GM23338 (cell line): ENCODE measurements at regions not wholly inside any gene's neighbourhood (a gene's known extent, or its start where the extent isn't known, plus 50 kb on each side); places are given as distances from the start of the nearest gene placed in this dataset.

Source experiments
- ATAC-seq: fragments of 200-7000 bp; cut with Tn5 transposase; 3 replicates; pipeline ENCODE4 v1.9.1; 2020
- DNase-seq: peaks from one replicate; pipeline ENCODE4 v3.0.0-alpha.2; 2015; ENCODE audit warnings: low spot score
- H2AFZ ChIP-seq: fragments of 200-600 bp; sonication (generic); 2 replicates; pipeline ENCODE4 v1.8.0; 2016; ENCODE audit warnings: antibody characterized with exemption, mild to moderate bottlenecking, moderate library complexity
- H3F3A ChIP-seq: fragments of 200-600 bp; sonication (generic); replicated peaks from 2 replicates; pipeline ENCODE4 v1.8.0; 2017; ENCODE audit warnings: antibody characterized with exemption, mixed run types, low read depth
- H3K27ac ChIP-seq: fragments of 200-600 bp; sonication (generic); 2 replicates; pipeline ENCODE4 v1.6.1; 2016; ENCODE audit warnings: low read depth
- H3K27me3 ChIP-seq: fragments of 200-600 bp; sonication (generic); 2 replicates; pipeline ENCODE4 v1.8.0; 2016; ENCODE audit warnings: mild to moderate bottlenecking, mixed run types, moderate library complexity; ENCODE audit not compliant: insufficient read depth
- H3K36me3 ChIP-seq: fragments of 200-600 bp; sonication (generic); 2 replicates; pipeline ENCODE4 v1.8.0; 2016; ENCODE audit warnings: mild to moderate bottlenecking; ENCODE audit not compliant: insufficient read depth
- H3K4me1 ChIP-seq: fragments of 200-600 bp; sonication (generic); 2 replicates; pipeline ENCODE4 v1.8.0; 2016; ENCODE audit warnings: mild to moderate bottlenecking, moderate library complexity; ENCODE audit not compliant: insufficient read depth
- H3K4me2 ChIP-seq: fragments of 200-600 bp; sonication (generic); 2 replicates; pipeline ENCODE4 v1.7.1; 2017; ENCODE audit warnings: mixed run types
- H3K4me3 ChIP-seq: fragments of 200-600 bp; sonication (generic); 2 replicates; pipeline ENCODE4 v1.6.1; 2016; ENCODE audit warnings: mixed run types
- H3K79me2 ChIP-seq: fragments of 200-600 bp; sonication (generic); replicated peaks from 2 replicates; pipeline ENCODE4 v1.8.0; 2017; ENCODE audit warnings: mild to moderate bottlenecking; ENCODE audit not compliant: insufficient read depth
- H3K9me2 ChIP-seq: fragments of 200-600 bp; sonication (generic); 2 replicates; pipeline ENCODE4 v1.8.0; 2017; ENCODE audit not compliant: insufficient read depth
- H4K20me1 ChIP-seq: fragments of 200-600 bp; sonication (generic); replicated peaks from 2 replicates; pipeline ENCODE4 v1.8.0; 2017; ENCODE audit warnings: mild to moderate bottlenecking; ENCODE audit not compliant: insufficient read depth
- H3K27ac Mint-ChIP-seq: 2 replicates; pipeline ENCODE4 v1.8.0; 2020; ENCODE audit warnings: inconsistent platforms, mild to moderate bottlenecking, moderate library complexity, mixed read lengths
- H3K27me3 Mint-ChIP-seq: 3 replicates; pipeline ENCODE4 v1.8.0; 2022; ENCODE audit warnings: low read depth, mild to moderate bottlenecking, moderate library complexity, mixed read lengths, inconsistent platforms; ENCODE audit not compliant: insufficient read depth, poor library complexity
- H3K36me3 Mint-ChIP-seq: 3 replicates; pipeline ENCODE4 v1.8.0; 2021; ENCODE audit warnings: low read depth, mild to moderate bottlenecking, inconsistent platforms, moderate library complexity, mixed read lengths
- H3K4me1 Mint-ChIP-seq: 3 replicates; pipeline ENCODE4 v1.8.0; 2020; ENCODE audit warnings: mild to moderate bottlenecking, inconsistent platforms, mixed read lengths
- H3K4me3 Mint-ChIP-seq: 3 replicates; pipeline ENCODE4 v1.8.0; 2021; ENCODE audit warnings: moderate library complexity, mild to moderate bottlenecking, inconsistent platforms, mixed read lengths
- H3K9me3 Mint-ChIP-seq: 3 replicates; pipeline ENCODE4 v1.8.0; 2020; ENCODE audit warnings: moderate library complexity, mild to moderate bottlenecking, inconsistent platforms, mixed read lengths
- CREB1 ChIP-seq: fragments of 250-450 bp; sonication (Bioruptor Pico); IDR thresholded peaks from 2 replicates; pipeline ENCODE4 v1.5.0; 2020; ENCODE audit warnings: low read depth, mild to moderate bottlenecking, moderate library complexity
- CTCF ChIP-seq, 2 experiments: fragments of 200-600 bp in 1 of 2; sonication (generic) in 1 of 2; conservative IDR thresholded peaks; 2 replicates each; pipeline versions ENCODE4 v1.5.1 to v1.6.1; 2016 to 2017; ENCODE audit warnings: antibody characterized with exemption in 2 of 2, low read depth in 2 of 2, mild to moderate bottlenecking in 2 of 2, moderate library complexity in 1 of 2
- EZH2 ChIP-seq: fragments of 200-600 bp; sonication (generic); IDR thresholded peaks from one replicate; pipeline ENCODE4 v1.8.0; 2017; ENCODE audit warnings: antibody characterized with exemption, mild to moderate bottlenecking, low read depth; ENCODE audit not compliant: unreplicated experiment
- EZH2phosphoT487 ChIP-seq: fragments of 200-600 bp; sonication (generic); IDR thresholded peaks from one replicate; pipeline ENCODE4 v1.8.1; 2018; ENCODE audit warnings: antibody characterized with exemption; ENCODE audit not compliant: unreplicated experiment
- JUNB ChIP-seq: IDR thresholded peaks from one replicate; pipeline ENCODE4 v1.6.1; 2016; ENCODE audit warnings: antibody characterized with exemption; ENCODE audit not compliant: unreplicated experiment
- NANOG ChIP-seq: IDR thresholded peaks from 2 replicates; pipeline ENCODE4 v1.6.1; 2016; ENCODE audit warnings: antibody characterized with exemption, borderline replicate concordance
- POLR2AphosphoS5 ChIP-seq: IDR thresholded peaks from 2 replicates; pipeline ENCODE4 v1.6.1; 2016; ENCODE audit warnings: antibody characterized with exemption, low read depth
- STAT1 ChIP-seq: IDR thresholded peaks from one replicate; pipeline ENCODE4 v1.6.1; 2016; ENCODE audit warnings: antibody characterized with exemption; ENCODE audit not compliant: unreplicated experiment
- ZNF331 ChIP-seq: fragments of 250-450 bp; sonication (Bioruptor Pico); IDR thresholded peaks from 2 replicates; pipeline ENCODE4 v1.5.0; 2020; ENCODE audit warnings: low read depth, mild to moderate bottlenecking, moderate library complexity
- TF ChIP-seq, protein P1 (sequence below): IDR thresholded peaks from one replicate; pipeline ENCODE4 v1.6.1; 2018; ENCODE audit warnings: antibody characterized with exemption; ENCODE audit not compliant: unreplicated experiment
- TF ChIP-seq, protein P2 (sequence below): fragments of 250-450 bp; sonication (Bioruptor Pico); IDR thresholded peaks from 2 replicates; pipeline ENCODE4 v1.5.0; 2020; ENCODE audit warnings: mild to moderate bottlenecking, moderate library complexity
- TF ChIP-seq, protein P3 (sequence below): IDR thresholded peaks from 2 replicates; pipeline ENCODE4 v1.6.1; 2016; ENCODE audit warnings: antibody characterized with exemption

- Mint-ChIP-seq H3K27me3 (no peaks in the 10 kb centered on the region), H3K4me1 (peaks cover 5% of the 10 kb centered on the region; the same call in 2 of the 3 replicates), H3K4me3 (no peak overlapping the region), H3K9me3 (no peaks in the 10 kb centered on the region; the same call in 2 of the 3 replicates), H3K36me3 (no peaks in the 10 kb centered on the region), H3K27ac (no peak overlapping the region)
- H3F3A ChIP-seq = no peaks in the 10 kb centered on the region
- H3K4me2 ChIP-seq = no peak overlapping the region
- H2AFZ ChIP-seq = no peak overlapping the region
- 0 out of 2 replicates have a peak, but pooled peaks cover 5% of the 10 kb centered on the region for H3K9me2 ChIP-seq
- H3K79me2 ChIP-seq = no peaks in the 10 kb centered on the region
- H3K36me3 ChIP-seq = no peaks in the 10 kb centered on the region
- H3K27ac ChIP-seq = no peak overlapping the region
- DNase-seq = no peak
- 0 out of 2 replicates have a peak, but pooled peaks cover 5% of the 10 kb centered on the region for H3K4me1 ChIP-seq
- no peaks in the 10 kb centered on the region for H4K20me1 ChIP-seq
- no peaks in the 10 kb centered on the region for H3K27me3 ChIP-seq
- TF ChIP-seq POLR2AphosphoS5 (no peak), CTCF (conservative IDR thresholded peaks at IDR 0.05; ENCODE audit: low read depth in 2 of 2) (no peak), ZNF331 (no peak), STAT1 (no peak), EZH2phosphoT487 (no peak), JUNB (no peak), CREB1 (CRISPR knock-in tag) (no peak), EZH2 (no peak), NANOG (no peak)
- TF ChIP-seq, protein P1, sequence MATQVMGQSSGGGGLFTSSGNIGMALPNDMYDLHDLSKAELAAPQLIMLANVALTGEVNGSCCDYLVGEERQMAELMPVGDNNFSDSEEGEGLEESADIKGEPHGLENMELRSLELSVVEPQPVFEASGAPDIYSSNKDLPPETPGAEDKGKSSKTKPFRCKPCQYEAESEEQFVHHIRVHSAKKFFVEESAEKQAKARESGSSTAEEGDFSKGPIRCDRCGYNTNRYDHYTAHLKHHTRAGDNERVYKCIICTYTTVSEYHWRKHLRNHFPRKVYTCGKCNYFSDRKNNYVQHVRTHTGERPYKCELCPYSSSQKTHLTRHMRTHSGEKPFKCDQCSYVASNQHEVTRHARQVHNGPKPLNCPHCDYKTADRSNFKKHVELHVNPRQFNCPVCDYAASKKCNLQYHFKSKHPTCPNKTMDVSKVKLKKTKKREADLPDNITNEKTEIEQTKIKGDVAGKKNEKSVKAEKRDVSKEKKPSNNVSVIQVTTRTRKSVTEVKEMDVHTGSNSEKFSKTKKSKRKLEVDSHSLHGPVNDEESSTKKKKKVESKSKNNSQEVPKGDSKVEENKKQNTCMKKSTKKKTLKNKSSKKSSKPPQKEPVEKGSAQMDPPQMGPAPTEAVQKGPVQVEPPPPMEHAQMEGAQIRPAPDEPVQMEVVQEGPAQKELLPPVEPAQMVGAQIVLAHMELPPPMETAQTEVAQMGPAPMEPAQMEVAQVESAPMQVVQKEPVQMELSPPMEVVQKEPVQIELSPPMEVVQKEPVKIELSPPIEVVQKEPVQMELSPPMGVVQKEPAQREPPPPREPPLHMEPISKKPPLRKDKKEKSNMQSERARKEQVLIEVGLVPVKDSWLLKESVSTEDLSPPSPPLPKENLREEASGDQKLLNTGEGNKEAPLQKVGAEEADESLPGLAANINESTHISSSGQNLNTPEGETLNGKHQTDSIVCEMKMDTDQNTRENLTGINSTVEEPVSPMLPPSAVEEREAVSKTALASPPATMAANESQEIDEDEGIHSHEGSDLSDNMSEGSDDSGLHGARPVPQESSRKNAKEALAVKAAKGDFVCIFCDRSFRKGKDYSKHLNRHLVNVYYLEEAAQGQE = no peak
- TF ChIP-seq, protein P2, sequence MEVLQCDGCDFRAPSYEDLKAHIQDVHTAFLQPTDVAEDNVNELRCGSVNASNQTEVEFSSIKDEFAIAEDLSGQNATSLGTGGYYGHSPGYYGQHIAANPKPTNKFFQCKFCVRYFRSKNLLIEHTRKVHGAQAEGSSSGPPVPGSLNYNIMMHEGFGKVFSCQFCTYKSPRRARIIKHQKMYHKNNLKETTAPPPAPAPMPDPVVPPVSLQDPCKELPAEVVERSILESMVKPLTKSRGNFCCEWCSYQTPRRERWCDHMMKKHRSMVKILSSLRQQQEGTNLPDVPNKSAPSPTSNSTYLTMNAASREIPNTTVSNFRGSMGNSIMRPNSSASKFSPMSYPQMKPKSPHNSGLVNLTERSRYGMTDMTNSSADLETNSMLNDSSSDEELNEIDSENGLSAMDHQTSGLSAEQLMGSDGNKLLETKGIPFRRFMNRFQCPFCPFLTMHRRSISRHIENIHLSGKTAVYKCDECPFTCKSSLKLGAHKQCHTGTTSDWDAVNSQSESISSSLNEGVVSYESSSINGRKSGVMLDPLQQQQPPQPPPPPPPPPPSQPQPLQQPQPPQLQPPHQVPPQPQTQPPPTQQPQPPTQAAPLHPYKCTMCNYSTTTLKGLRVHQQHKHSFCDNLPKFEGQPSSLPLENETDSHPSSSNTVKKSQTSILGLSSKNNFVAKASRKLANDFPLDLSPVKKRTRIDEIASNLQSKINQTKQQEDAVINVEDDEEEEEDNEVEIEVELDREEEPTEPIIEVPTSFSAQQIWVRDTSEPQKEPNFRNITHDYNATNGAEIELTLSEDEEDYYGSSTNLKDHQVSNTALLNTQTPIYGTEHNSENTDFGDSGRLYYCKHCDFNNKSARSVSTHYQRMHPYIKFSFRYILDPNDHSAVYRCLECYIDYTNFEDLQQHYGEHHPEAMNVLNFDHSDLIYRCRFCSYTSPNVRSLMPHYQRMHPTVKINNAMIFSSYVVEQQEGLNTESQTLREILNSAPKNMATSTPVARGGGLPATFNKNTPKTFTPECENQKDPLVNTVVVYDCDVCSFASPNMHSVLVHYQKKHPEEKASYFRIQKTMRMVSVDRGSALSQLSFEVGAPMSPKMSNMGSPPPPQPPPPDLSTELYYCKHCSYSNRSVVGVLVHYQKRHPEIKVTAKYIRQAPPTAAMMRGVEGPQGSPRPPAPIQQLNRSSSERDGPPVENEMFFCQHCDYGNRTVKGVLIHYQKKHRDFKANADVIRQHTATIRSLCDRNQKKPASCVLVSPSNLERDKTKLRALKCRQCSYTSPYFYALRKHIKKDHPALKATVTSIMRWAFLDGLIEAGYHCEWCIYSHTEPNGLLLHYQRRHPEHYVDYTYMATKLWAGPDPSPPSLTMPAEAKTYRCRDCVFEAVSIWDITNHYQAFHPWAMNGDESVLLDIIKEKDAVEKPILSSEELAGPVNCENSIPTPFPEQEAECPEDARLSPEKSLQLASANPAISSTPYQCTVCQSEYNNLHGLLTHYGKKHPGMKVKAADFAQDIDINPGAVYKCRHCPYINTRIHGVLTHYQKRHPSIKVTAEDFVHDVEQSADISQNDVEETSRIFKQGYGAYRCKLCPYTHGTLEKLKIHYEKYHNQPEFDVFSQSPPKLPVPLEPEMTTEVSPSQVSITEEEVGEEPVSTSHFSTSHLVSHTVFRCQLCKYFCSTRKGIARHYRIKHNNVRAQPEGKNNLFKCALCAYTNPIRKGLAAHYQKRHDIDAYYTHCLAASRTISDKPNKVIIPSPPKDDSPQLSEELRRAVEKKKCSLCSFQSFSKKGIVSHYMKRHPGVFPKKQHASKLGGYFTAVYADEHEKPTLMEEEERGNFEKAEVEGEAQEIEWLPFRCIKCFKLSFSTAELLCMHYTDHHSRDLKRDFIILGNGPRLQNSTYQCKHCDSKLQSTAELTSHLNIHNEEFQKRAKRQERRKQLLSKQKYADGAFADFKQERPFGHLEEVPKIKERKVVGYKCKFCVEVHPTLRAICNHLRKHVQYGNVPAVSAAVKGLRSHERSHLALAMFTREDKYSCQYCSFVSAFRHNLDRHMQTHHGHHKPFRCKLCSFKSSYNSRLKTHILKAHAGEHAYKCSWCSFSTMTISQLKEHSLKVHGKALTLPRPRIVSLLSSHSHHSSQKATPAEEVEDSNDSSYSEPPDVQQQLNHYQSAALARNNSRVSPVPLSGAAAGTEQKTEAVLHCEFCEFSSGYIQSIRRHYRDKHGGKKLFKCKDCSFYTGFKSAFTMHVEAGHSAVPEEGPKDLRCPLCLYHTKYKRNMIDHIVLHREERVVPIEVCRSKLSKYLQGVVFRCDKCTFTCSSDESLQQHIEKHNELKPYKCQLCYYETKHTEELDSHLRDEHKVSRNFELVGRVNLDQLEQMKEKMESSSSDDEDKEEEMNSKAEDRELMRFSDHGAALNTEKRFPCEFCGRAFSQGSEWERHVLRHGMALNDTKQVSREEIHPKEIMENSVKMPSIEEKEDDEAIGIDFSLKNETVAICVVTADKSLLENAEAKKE (CRISPR knock-in tag) = no peak
- TF ChIP-seq, protein P3, sequence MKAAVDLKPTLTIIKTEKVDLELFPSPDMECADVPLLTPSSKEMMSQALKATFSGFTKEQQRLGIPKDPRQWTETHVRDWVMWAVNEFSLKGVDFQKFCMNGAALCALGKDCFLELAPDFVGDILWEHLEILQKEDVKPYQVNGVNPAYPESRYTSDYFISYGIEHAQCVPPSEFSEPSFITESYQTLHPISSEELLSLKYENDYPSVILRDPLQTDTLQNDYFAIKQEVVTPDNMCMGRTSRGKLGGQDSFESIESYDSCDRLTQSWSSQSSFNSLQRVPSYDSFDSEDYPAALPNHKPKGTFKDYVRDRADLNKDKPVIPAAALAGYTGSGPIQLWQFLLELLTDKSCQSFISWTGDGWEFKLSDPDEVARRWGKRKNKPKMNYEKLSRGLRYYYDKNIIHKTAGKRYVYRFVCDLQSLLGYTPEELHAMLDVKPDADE = no peak
- ATAC-seq = no peak
- H3K4me3 ChIP-seq = no peak overlapping the region
Observed at GRCh38 chr9:31045810-31046209, 1338.6 kb upstream of the ACO1 start.
